ENCODE measurements at regions not wholly inside any gene's neighbourhood (a gene's known extent, or its start where the extent isn't known, plus 50 kb on each side); places are given as distances from the start of the nearest gene placed in this dataset.
A peak's percentile ranks its signal among the peaks of the same experiment; 100 is the strongest.

DNA sequence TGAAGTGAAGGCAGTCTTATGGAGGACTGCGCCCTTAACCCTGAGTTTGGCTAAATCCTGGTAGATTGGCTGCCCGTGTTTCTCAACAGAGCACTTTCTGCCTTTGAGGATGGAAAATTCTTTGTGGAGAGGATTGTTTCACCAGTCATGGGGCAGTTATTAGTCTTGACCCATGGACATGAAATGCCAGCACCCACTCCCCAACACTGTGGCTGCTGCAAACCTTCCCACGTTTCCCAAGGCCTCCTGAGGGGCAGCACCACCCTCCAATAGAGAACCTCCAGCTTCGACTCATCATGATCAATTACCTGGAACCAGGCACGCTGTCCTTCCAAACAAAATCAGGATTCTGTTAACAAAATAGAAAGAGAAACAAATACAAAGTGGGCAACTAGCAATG is 117.8 kb downstream of the PXDC1 start:
- Histone ChIP-seq H3K9ac (ENCODE audit: control insufficient read depth, insufficient read depth, low read length) (no peak overlapping the region), H3K27me3 (replicated peaks in 1 of 2; ENCODE audit: control insufficient read depth in 2 of 2, insufficient read depth in 2 of 2, low read length in 1 of 2) (peaks cover 0 to 2% of the 10 kb centered on the region in 2 experiments; a peak in 2 of 4 replicates), H3K27ac (ENCODE audit: control insufficient read depth, insufficient read depth) (no peak overlapping the region), H4K20me1 (ENCODE audit: control insufficient read depth, insufficient read depth) (no peaks in the 10 kb centered on the region), H3K36me3 (ENCODE audit: control insufficient read depth in 2 of 2, insufficient read depth in 2 of 2, low read length in 1 of 2) (no peaks in the 10 kb centered on the region), H3K4me2 (ENCODE audit: control insufficient read depth, insufficient read depth) (no peak overlapping the region), H3K79me2 (ENCODE audit: control insufficient read depth, insufficient read depth, low read length) (no peaks in the 10 kb centered on the region), H3K9me3 (replicated peaks; ENCODE audit: control insufficient read depth, insufficient read depth, low read length) (no peaks in the 10 kb centered on the region), H2AFZ (ENCODE audit: control insufficient read depth, low read depth, low read length) (no peak overlapping the region), H3K4me3 (no peak overlapping the region), H3K4me1 (ENCODE audit: control insufficient read depth, insufficient read depth, low read length) (no peaks in the 10 kb centered on the region)
- DNase-seq (ENCODE audit: low read depth, low spot score) (no peak), ATAC-seq (no peak), FAIRE-seq (no peak)
- ChIA-PET RAD21 (ENCODE audit: unreplicated experiment) (no interaction called here), CTCF (no interaction called here), SMC1A (ENCODE audit: uncharacterized antibody, unreplicated experiment) (no interaction called here), POLR2A (no interaction called here)
- intact Hi-C loops (cut with micrococcal nuclease; ENCODE audit: unreplicated experiment), result no loop called here
- in situ Hi-C loops (cut with MboI), result no loop called here
- BruUV-seq (replicated peaks), result no TSS peak
- TF ChIP-seq CREM (IDR thresholded peaks at IDR 0.05; ENCODE audit: low read depth) (no peak), SMAD5 (IDR thresholded peaks at IDR 0.05; ENCODE audit: low read depth) (no peak), E4F1 (IDR thresholded peaks at IDR 0.05; ENCODE audit: borderline replicate concordance, partially characterized antibody) (no peak), RAD51 (IDR thresholded peaks at IDR 0.05) (no peak), RUNX3 (IDR thresholded peaks at IDR 0.05; ENCODE audit: low read length) (no peak), NR2F1 (conservative IDR thresholded peaks at IDR 0.05) (no peak), ASH2L (IDR thresholded peaks at IDR 0.05; ENCODE audit: borderline replicate concordance, low read depth) (no peak)
- WGBS (ENCODE audit: insufficient coverage, insufficient replicate concordance, low lambda C conversion rate, missing lambda C conversion rate), result 37% methylated on average over 5 of the region's 5 CpGs

- Histone ChIP-seq H3K9me3 (replicated peaks; ENCODE audit: control insufficient read depth, insufficient read depth, low read length) (no peaks in the 10 kb centered on the region), H3K27me3 (replicated peaks in 1 of 2; ENCODE audit: control insufficient read depth in 2 of 2, insufficient read depth in 2 of 2, low read length in 1 of 2) (peaks cover 2 to 6% of the 10 kb centered on the region in 2 experiments; a peak in 3 of 4 replicates), H2AFZ (ENCODE audit: control insufficient read depth, low read depth, low read length) (no peak overlapping the region), H3K27ac (ENCODE audit: control insufficient read depth, insufficient read depth) (no peak overlapping the region), H3K4me3 (no peak overlapping the region), H3K36me3 (ENCODE audit: control insufficient read depth in 2 of 2, insufficient read depth in 2 of 2, low read length in 1 of 2) (no peaks in the 10 kb centered on the region), H3K79me2 (ENCODE audit: control insufficient read depth, insufficient read depth, low read length) (no peaks in the 10 kb centered on the region), H3K4me1 (ENCODE audit: control insufficient read depth, insufficient read depth, low read length) (no peaks in the 10 kb centered on the region), H3K9ac (ENCODE audit: control insufficient read depth, insufficient read depth, low read length) (no peak overlapping the region), H4K20me1 (ENCODE audit: control insufficient read depth, insufficient read depth) (no peaks in the 10 kb centered on the region), H3K4me2 (ENCODE audit: control insufficient read depth, insufficient read depth) (no peak overlapping the region)
- WGBS (ENCODE audit: insufficient coverage, insufficient replicate concordance, low lambda C conversion rate, missing lambda C conversion rate), result 42% methylated on average over 7 of the region's 7 CpGs
- in situ Hi-C loops (cut with MboI), result no loop called here
- POLR2A ChIA-PET, result no interaction called here
- SMC1A ChIA-PET (ENCODE audit: uncharacterized antibody, unreplicated experiment), result no interaction called here
- ATAC-seq, result no peak
- peak; percentile 56 for FAIRE-seq
- CTCF ChIA-PET, result no interaction called here
- intact Hi-C loops (cut with micrococcal nuclease; ENCODE audit: unreplicated experiment), result no loop called here
- BruUV-seq (replicated peaks), result no TSS peak
- RAD21 ChIA-PET (ENCODE audit: unreplicated experiment), result no interaction called here
- no peak for DNase-seq (ENCODE audit: low read depth, low spot score)
- TF ChIP-seq JUNB (IDR thresholded peaks at IDR 0.05) (no peak), CHD1 (IDR thresholded peaks at IDR 0.05; ENCODE audit: low read depth, low read length) (no peak), DPF2 (IDR thresholded peaks at IDR 0.05) (no peak), ZNF207 (IDR thresholded peaks at IDR 0.05; ENCODE audit: borderline replicate concordance) (no peak), NBN (IDR thresholded peaks at IDR 0.05) (no peak), KLF5 (IDR thresholded peaks at IDR 0.05; ENCODE audit: partially characterized antibody) (no peak), SUPT20H (IDR thresholded peaks at IDR 0.05; ENCODE audit: borderline replicate concordance, control insufficient read depth, low read depth, low read length) (no peak)
- TF ChIP-seq, protein P1, sequence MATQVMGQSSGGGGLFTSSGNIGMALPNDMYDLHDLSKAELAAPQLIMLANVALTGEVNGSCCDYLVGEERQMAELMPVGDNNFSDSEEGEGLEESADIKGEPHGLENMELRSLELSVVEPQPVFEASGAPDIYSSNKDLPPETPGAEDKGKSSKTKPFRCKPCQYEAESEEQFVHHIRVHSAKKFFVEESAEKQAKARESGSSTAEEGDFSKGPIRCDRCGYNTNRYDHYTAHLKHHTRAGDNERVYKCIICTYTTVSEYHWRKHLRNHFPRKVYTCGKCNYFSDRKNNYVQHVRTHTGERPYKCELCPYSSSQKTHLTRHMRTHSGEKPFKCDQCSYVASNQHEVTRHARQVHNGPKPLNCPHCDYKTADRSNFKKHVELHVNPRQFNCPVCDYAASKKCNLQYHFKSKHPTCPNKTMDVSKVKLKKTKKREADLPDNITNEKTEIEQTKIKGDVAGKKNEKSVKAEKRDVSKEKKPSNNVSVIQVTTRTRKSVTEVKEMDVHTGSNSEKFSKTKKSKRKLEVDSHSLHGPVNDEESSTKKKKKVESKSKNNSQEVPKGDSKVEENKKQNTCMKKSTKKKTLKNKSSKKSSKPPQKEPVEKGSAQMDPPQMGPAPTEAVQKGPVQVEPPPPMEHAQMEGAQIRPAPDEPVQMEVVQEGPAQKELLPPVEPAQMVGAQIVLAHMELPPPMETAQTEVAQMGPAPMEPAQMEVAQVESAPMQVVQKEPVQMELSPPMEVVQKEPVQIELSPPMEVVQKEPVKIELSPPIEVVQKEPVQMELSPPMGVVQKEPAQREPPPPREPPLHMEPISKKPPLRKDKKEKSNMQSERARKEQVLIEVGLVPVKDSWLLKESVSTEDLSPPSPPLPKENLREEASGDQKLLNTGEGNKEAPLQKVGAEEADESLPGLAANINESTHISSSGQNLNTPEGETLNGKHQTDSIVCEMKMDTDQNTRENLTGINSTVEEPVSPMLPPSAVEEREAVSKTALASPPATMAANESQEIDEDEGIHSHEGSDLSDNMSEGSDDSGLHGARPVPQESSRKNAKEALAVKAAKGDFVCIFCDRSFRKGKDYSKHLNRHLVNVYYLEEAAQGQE (IDR thresholded peaks at IDR 0.05; ENCODE audit: low read depth, low read length), result no peak
Measured at GRCh38 chr6:3631877-3632276, 119.6 kb downstream of the PXDC1 start.

All from GM12878 (cell line).